SK-N-SH treated with all-trans-retinoic acid at 6 μM for 48 hours (cell line): ENCODE measurements at regions not wholly inside any gene's neighbourhood (a gene's known extent, or its start where the extent isn't known, plus 50 kb on each side); places are given as distances from the start of the nearest gene placed in this dataset.
"Not testable (repeated sequence)": the region's sequence is repeated elsewhere in the genome, so short reads cannot be mapped to it uniquely, and the experiment has no call there.

ENCODE experiments used
- CSDC2 ChIP-seq: fragments of 250-450 bp; sonication (Bioruptor Pico); IDR thresholded peaks from 2 replicates; pipeline ENCODE4 v1.5.0; 2020; ENCODE audit warnings: mild to moderate bottlenecking, moderate library complexity
- GLIS3 ChIP-seq: fragments of 250-450 bp; sonication (Bioruptor Pico); IDR thresholded peaks from 2 replicates; pipeline ENCODE4 v1.5.0; 2020; ENCODE audit warnings: mild to moderate bottlenecking, moderate library complexity
- ZFP30 ChIP-seq: fragments of 450-650 bp; formaldehyde crosslinking; IDR thresholded peaks from 2 replicates; pipeline ENCODE4 v1.5.0; 2022; ENCODE audit warnings: mild to moderate bottlenecking, moderate library complexity
- TF ChIP-seq, protein P1 (sequence below): fragments of 250-450 bp; sonication (Bioruptor Pico); IDR thresholded peaks from 2 replicates; pipeline ENCODE4 v1.5.1; 2020; ENCODE audit warnings: low read depth, mild to moderate bottlenecking, moderate library complexity

DNA sequence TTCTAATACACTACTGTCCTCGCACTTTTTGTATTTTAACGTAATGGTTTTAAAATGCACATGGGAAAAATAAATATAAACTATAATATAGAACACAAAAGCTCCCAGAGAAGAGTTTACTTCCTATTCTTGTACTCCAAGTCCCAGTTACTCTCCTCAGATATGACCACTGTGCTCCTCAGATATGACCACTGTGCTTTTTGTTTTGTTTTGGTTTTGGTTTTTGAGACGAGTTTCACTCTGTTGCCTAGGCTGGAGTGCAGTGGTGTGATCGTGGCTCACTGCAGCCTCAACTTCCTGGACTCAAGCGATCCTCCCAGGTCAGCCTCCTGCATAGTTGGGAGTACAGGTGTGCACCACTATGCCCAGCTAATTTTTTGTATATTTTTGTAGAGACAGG lies 76.8 kb upstream of the NBPF11 start:
- TF ChIP-seq ZFP30 (CRISPR knock-in tag); CSDC2; GLIS3: not testable (repeated sequence)
- TF ChIP-seq, protein P1, sequence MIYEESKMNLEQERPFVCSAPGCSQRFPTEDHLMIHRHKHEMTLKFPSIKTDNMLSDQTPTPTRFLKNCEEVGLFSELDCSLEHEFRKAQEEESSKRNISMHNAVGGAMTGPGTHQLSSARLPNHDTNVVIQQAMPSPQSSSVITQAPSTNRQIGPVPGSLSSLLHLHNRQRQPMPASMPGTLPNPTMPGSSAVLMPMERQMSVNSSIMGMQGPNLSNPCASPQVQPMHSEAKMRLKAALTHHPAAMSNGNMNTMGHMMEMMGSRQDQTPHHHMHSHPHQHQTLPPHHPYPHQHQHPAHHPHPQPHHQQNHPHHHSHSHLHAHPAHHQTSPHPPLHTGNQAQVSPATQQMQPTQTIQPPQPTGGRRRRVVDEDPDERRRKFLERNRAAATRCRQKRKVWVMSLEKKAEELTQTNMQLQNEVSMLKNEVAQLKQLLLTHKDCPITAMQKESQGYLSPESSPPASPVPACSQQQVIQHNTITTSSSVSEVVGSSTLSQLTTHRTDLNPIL = not testable (repeated sequence)
